ENCODE measurements at regions not wholly inside any gene's neighbourhood (a gene's known extent, or its start where the extent isn't known, plus 50 kb on each side); places are given as distances from the start of the nearest gene placed in this dataset.
"Not testable (repeated sequence)": the region's sequence is repeated elsewhere in the genome, so short reads cannot be mapped to it uniquely, and the experiment has no call there.

DNA sequence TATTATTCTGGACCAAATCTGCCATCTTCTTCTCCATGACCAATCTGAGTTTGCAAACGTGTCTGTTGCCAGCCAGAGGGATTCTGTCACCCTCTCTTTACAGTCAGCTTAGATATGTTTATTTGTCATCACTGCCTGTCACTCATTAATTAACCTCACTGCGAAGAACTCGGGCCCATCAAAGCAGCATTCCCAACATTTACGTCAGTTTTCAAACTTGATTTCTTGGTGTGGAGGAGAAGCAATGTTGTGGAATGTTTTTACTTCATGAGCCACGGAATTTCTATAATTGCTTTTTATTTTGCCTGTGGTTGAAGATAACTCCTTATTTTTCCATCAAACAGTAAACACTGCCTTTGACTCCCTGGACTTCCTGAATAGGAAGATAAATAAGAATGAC, 91.8 kb upstream of the CNKSR3 start:
- no peak for DNase-seq (ENCODE audit: low spot score)

DNA sequence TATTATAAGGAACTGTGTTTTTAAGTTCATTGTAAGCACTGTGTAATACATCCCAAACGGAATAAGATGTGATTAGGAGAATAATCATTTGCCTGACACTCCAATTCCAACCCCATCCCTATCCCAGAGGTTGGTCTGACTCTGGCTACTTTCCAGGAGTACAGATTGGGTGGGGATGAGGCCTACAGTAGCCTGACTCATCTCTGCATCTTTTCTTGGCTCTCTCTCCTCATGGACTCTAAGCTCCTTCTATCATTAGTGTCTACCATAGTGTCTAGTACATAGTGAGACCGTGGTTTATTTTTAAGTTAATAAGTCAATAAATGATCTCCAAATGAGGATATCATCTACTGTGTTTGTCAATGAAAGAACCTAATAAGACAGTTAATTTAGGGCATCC, 92.2 kb upstream of the CNKSR3 start:
- DNase-seq (ENCODE audit: low spot score): no peak

DNA sequence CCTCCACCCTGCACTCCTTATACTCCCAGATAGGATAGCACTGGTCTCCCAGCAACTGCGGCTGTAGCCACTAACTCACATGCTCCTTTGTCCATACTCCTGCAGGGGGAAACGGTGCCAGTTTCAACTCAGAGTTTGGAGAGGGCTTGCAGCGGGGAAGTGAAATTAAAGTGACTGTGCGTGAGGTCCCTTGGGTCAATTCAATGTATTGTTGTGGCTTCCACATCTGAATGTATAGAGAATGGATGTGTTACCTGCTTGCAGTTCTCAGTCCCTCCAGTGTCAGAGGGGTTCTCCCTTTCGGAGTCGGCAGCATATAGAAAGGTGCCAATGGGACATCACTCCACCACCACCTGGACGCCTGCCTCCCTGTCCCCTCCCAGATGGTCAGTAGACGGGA, 93.6 kb upstream of the CNKSR3 start:
- DNase-seq (ENCODE audit: low spot score): no peak

DNA sequence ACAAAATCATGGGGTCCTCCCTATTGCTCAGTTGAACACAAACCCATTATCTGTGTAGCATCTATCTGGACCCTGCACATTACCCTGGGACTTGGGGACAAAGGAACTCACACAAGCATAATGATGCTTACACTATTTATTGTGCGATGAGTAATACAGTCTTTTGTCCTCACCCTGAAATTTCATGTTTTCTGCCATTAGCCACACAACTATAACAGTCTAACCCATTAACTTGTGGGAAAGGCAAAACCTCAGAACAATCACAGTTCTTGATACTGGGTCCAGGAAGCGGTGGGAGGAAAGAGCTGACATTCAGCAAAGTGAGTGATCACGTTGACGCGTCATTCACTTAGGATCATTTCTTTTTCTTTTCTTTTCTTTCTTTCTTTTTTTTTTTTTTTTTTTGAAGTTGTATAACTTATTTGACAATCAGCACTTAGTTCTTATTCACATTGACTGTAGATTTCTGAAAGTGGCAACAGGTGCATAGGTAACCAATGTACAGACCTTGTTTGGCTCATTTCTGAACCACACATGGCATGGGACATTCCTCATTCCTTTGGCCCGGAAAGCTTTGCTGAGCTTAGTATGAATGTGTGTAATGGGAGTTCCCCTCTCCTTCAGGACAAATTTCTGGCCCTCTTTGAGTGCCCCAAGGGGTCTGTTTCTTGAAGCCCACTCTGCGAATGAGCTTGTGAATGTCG, 94.8 kb upstream of the CNKSR3 start:
- no peak for DNase-seq (ENCODE audit: low spot score)

DNA sequence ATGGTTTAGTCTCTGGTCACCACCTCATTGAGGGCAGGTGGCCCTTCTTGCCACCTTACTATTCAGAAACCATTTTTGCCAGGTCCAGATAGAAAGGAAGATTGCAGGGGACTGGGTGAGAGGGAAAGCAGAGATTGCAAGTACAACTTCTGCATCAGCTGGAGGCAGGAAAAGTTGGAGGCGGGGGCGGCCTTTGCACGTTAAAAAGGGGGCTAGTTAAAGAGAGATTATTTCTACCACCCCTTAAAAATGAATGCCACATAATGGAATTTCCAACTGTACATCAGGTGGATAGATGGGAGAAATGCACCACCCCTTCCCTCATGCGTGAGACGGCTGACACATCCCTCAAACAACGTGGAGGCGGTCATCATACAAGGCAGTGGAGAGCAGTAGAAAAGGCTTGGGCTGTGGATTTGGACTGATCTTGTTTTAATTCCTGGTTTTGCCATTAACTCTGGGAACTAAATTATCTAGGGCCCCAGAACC, 95.4 kb upstream of the CNKSR3 start:
- DNase-seq (ENCODE audit: low spot score): no peak

DNA sequence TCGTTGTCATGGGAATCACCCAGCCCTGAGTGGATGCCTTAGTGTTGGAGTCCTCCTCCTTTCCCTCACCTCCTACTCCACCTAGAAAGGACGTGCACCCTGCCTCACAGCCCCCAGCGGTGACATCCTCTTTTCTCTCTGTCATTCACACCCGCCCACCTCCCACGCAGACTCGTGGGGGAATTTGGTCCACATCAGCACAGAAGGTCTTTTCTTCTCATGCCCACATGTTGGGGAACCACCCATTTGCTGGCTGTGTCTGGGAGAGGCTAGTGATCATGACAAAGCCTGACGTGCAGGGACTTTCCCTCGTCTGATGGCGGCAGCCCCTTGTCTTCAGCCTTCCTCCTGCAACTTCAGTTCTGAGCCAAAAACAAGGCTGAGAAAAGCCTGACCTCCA, 96.0 kb upstream of the CNKSR3 start:
- no peak for DNase-seq (ENCODE audit: low spot score)

DNA sequence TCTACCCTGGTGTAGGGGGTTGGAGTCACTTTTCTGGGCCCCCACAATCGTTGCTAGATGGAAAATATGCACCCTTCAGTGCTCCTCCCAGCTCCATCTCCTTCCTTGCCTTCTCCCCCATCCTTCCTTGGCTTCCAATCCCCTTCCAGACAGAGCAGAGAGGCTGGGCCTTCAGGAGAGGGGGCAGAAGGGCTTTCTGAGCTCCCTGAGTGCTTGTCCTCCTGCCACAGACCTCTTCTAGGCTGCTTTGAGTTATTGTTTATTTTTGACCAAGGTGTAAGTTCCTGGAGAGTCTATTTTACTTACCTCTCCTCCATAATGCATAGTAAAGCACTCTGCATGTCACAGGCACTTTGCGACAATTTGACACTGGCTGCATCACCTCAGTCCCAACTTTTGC, 96.4 kb upstream of the CNKSR3 start:
- DNase-seq (ENCODE audit: low spot score): no peak

DNA sequence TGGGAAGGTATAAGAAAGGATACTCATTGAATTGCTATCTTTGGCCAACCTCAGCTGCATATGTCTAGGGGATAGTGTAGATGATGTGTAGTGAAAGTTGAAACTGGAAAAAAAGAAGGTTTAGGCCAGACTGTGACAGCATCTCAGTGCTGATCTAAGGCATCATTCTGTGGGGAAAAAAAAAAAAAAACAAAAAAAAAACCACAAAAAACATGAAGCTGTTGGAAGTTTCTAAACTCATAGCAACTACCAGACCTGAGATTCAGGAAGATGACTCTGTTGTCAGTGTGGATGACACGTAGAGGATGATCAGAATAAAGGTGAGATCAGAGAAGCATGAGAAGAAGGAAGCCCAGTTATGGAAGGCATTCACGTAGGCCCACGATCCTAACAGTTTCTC, 100.8 kb upstream of the CNKSR3 start:
- no peak for DNase-seq (ENCODE audit: low spot score)

DNA sequence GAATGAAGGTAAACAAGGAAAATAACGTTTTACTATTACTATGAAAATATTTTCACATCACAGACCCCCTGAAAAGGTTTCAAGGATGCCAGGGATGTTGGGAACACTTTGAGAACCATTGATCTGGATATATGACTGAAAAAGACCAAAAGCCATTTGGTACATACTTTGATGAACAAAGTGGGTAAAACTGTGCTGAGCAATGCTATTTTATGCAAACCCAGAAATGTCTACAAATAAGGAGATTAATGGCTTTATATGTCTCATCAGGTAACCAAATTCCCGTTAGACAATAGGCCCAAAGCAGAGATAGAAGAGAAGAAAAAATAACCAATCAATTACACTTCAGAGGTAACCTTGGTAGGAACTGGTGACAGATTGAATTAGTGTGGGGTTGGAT, 101.4 kb upstream of the CNKSR3 start:
- no peak for DNase-seq (ENCODE audit: low spot score)

DNA sequence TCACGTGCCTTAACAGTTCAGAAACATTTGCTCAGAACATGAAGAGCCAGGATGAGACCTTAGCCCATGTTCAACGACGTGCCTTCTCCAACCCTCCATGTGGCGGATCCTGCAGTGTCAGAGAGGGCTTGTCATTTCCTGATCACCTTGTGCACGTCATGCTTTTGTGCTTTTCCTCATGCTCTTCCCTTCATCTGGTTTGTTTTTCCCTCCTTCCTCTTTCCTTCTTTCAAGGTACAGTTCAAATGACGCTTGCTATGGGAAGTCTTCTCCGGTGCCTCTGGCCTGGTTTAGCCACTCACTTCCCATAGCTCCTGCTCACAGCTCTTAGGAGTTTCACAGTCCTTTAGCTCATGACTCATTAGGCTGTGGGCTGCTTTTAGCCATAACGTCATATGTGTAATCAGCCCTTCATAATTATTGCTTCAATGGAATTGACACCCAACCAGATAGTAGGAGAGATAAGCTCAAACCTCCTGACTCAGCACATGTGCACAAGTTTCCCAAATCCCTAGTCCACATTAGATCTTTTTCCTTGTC, 102.7 kb upstream of the CNKSR3 start:
- no peak for DNase-seq (ENCODE audit: low spot score)

DNA sequence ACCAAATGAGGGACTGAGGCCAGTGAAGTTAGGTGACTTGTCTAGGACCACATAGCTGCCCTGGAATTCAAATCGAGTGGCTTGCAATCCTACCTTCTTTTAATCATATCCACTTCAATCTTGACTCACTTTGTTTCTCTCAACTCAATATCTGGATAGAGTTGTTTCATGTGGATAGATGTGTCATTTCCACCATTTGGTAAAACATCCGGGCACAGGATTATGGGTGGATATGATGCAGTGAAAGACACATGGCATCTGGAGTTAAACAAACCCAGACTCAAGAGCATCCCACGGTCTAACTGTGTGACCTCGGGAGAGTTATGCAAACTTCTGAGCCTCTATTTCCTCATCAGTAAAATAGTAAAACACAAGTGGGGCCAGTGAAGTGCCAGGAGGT, 103.6 kb upstream of the CNKSR3 start:
- DNase-seq (ENCODE audit: low spot score): no peak

DNA sequence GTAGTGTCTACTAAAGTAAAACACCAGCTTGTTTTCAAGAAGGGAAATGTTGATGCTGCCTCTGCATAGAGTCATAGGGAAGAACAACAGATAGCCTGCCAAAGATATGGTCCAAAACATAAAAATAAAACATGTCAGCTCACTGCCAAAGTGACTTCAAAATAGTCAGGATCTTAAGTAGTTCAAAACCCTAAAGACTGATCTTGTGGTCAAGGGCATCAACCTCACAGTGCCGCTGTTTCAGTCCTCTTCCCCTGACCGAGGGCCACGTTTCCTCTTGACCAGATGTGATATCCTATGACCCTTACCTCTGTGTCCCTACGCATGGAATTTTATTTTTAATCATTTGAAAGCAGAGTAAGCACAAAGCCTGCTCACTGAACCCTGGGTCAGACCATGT, 104.2 kb upstream of the CNKSR3 start:
- DNase-seq (ENCODE audit: low spot score): no peak

DNA sequence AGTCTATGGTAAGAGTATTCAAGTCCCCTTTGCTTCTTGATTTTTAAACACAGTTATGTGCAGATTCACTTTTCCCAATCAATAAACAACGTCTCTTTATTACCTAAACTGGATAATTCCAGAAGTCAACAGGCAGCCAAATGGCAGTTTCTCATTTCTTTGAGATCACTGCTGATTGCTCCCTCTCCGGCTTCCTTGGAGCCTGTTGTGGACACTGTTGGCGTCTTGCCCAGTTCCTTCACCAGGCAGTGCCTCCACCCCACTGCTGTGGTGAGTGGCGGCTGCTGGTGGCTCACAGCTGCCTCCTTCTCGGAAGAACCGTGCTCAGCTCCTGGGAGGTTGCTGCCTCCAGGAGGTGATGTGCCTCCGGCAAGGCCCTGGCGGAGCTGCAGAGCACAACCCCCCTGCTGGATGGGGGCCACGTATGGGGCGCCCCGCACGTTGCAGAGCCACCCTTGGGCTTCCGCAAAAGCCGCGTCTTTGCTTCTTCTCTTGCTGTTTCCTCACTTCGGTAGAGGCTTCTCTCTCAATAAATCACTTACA, 105.1 kb upstream of the CNKSR3 start:
- no peak for DNase-seq (ENCODE audit: low spot score)

DNA sequence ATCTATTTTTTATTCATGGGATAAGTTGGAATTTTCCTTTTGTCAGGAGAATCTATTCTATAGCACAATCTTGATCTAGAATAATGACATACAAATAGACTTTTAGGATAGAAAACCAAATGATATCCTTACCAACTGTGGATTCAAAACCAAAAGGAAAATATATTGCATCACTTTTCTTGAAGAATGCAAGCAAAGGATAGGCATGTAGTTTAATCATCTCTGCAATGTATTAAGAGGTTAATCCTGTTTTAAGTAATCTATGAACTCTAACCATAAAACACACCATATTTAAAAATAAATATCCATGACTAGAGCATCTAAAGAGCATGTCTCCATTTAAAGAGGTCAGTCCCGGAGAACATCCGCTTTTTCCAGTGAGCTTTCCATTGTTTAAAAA, 106.7 kb upstream of the CNKSR3 start:
- no peak for DNase-seq (ENCODE audit: low spot score)

DNA sequence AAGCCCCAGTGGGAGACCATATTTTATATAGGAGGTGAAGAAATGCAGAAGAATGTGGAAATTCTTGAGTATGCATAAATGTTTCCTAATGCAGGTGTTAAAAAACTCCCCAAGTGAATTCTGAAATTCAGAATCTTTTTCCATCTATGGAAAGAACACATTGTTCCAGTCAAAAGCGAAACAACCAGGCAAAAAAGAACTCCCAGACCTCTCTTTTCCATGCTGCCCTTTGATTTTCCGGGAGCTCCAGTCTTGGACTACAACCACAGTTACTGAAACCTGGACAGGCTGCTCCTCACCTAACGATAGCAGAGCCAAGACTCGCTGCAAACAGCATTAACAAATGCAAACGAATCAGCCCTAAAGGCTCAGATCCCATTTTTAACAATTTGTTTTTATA, 108.7 kb upstream of the CNKSR3 start:
- DNase-seq (ENCODE audit: low spot score): no peak

DNA sequence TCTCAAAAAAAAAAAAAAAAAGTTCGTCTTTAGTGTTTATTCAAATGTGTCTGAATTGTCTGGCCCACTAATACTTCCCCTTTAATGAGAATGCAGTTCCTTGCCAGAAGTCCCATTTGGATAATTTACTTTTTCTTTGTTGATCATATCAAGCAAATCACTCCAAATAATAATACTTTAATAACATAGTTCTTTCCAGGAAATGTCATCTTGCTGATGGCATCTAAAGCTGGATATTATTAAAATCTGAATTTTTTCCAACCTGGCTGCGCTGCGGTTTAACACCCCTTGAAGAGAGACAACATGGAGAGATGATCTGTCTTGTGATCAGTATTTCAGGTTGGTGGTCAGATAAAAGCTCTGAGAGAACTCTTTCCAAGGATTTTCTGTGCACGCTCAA, 111.2 kb upstream of the CNKSR3 start:
- no peak for DNase-seq (ENCODE audit: low spot score)

DNA sequence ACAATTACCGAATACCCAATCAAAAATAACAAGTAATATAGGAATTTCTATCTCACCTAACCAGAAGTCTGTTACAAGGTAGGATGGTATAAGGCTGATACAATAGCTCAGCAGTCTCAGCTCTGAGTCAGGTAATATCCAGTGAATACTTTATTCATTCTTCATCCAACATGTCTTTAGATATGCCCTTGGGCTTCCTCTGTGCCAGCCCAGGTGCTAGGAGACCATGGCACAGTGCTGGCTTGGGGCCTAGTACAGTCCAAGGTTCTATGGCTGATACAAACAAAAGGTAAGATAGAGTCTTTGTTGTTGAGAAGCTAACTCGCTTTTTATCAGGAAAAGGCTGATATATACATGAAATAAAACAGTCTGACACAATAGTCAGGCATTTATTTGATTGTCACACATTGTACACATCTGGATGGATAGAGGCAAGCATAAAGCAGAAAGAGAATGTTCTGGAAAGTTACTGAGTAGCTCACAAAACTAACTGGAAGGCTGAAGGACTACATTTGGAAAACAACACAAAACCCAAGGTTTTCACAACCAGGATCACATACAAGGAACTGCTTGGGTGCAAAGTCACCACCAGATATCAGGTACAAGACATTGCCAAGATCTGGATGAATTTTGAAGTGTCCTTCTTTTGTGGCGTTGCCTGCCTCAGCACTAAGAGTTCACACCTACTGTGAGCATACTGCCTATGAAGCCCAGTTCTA, 110.4 kb upstream of the SCAF8 start:
- DNase-seq (ENCODE audit: low spot score): no peak

DNA sequence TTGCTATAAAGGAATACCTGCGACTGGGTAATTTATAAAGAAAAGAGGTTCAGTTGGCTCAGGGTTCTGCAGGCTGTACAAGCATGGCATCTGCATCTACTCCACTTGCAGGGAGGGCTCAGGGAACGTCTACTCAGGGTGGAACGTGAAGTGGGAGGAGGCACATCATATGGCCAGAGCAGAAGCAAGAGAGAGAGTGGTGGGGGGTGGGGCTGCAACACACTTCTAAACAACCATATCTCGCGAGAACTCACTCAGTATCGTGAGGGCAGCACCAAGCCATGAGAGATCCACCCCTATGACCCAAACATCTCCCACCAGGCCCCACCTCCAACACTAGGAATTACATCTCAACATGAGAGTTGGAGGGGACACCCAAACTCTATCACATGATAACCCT, 109.8 kb upstream of the SCAF8 start:
- DNase-seq (ENCODE audit: low spot score): no peak

DNA sequence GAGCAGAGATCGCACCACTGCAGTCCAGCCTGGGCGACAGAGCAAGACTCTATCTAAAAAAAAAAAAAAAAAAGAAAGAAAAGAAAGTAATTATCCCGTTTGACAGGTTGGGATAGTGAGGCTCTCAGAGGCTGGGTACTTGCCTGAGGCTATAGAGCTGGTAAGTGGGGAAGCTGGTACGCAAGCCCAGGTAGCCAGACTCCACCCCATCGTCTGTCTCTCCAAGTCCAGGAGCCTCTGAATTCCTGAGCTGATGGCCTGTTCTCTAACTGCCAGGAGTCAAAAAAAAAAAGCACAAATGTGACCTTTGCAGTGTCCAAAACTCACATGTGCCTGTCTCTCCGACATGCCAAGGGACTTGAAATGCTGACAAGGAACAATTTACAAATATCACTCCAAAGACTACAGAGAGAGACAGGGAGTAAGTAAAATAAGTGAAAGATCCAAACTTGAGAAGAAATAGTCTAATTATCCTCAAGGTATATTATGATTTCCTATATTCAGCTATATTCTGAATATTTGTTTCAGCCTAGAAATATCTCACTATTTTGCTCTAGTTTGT, 109.1 kb upstream of the SCAF8 start:
- no peak for DNase-seq (ENCODE audit: low spot score)

DNA sequence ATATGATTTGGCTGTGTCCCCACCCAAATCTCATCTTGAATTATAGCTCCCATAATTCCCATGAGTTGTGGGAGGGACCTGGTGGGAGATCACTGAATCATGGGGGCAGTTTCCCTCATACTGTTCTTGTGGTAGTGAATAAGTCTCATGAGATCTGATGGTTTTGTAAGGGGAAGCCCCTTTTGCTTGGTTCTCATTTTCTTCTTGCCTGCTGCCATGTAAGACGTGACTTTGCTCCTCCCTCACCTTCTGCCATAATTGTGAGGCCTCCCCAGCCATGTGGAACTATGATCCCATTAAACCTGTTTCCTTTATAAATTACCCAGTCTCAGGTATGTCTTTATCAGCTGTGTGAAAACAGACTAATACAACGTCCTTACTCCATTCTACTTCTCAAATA, 108.5 kb upstream of the SCAF8 start:
- DNase-seq (ENCODE audit: low spot score): not testable (repeated sequence)

DNA sequence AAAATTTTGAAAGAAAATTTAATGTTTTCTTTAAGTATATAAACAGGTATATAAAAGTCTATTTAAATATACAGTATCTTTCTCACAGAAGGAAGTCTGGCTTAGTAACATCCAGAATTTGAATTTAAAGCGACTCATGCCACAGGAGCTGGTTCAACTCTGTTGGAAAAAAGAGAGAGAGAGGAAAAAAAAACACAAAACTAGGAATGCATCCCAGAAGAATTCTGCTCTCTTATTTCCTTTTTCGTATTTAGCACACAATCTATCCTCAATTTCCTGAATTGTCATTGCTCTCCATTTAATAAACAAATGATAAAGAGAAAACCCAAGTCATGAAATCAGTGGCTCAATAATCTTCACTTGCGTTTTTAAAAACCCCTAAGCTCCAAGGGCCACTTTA, 107.5 kb upstream of the SCAF8 start:
- no peak for DNase-seq (ENCODE audit: low spot score)

DNA sequence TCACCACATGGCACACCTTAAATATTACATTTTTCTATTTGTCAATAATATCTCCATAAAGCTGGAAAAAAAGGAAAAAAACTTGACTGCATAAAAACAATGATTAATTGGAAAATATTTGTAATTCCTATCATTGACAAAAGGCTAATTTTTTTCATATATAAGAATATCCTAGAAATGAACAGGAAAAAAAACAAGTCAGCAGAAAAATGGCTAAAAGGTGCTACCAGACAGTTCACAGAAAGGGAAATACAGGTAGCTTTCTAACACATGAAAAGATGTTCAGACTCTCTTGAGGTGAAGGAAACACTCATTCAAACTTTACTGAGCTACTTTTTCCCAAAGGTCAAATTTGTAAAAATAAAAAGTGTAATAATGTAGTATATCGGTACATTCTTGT, 104.1 kb upstream of the SCAF8 start:
- no peak for DNase-seq (ENCODE audit: low spot score)

DNA sequence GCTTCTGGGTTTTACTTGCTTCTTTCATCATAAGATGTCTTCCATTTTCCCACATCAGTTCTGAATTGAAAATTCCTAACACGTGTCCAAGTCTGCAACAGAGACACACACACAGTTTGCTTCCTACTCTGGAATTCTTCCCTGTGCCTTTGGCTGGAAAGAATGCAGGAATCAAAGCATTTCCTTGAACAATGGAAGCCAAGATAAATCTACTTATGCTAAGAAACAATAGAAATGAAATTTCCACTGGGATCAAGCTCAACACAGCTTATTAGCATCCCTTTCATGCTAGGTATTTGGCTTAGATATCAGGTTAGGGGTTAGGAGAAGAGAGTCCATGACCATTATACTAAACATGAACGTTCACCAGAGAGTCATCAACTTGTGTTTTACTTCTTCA, 101.1 kb upstream of the SCAF8 start:
- DNase-seq (ENCODE audit: low spot score): no peak

All from left forelimb (tissue), 1 donor.